HG03175 (cell line): ENCODE measurements at regions not wholly inside any gene's neighbourhood (a gene's known extent, or its start where the extent isn't known, plus 50 kb on each side); places are given as distances from the start of the nearest gene placed in this dataset.

ENCODE experiments used
- ATAC-seq: cut with Tn5 transposase; IDR thresholded peaks from one replicate; pipeline ENCODE4 v1.9.1; 2021; ENCODE audit warnings: mild to moderate bottlenecking, moderate library complexity; ENCODE audit not compliant: unreplicated experiment

- ATAC-seq: no peak
These were observed 432.4 kb downstream of the RIT2 start for GRCh38 chr18:42683094-42683493.

- ATAC-seq: no peak
These were observed 426.2 kb downstream of the RIT2 start for GRCh38 chr18:42689310-42689709.
